T-helper 2 cell treated with Interferon-gamma antibody and Interleukin-4, amounts not matched to agents 5 μg/mL and 100 μg/mL, for 36 hours (primary cell): ENCODE measurements at regions not wholly inside any gene's neighbourhood (a gene's known extent, or its start where the extent isn't known, plus 50 kb on each side); places are given as distances from the start of the nearest gene placed in this dataset.
"Not testable (repeated sequence)": the region's sequence is repeated elsewhere in the genome, so short reads cannot be mapped to it uniquely, and the experiment has no call there.

Experiments
- DNase-seq: peaks from one replicate; pipeline ENCODE4 v3.0.0; 2021; ENCODE audit warnings: low spot score
- H3K27ac Mint-ChIP-seq: one replicate; pipeline ENCODE4 v1.8.0; 2021; ENCODE audit warnings: mild to moderate bottlenecking, mixed read lengths
- H3K27me3 Mint-ChIP-seq: one replicate; pipeline ENCODE4 v1.8.0; 2021; ENCODE audit warnings: low read depth, mixed read lengths
- H3K36me3 Mint-ChIP-seq: one replicate; pipeline ENCODE4 v1.8.0; 2021; ENCODE audit warnings: low read depth, mixed read lengths
- H3K4me1 Mint-ChIP-seq: one replicate; pipeline ENCODE4 v1.8.0; 2021; ENCODE audit warnings: low read depth, mixed read lengths
- H3K4me3 Mint-ChIP-seq: one replicate; pipeline ENCODE4 v1.8.0; 2022; ENCODE audit warnings: mild to moderate bottlenecking, moderate library complexity, mixed read lengths
- H3K9me3 Mint-ChIP-seq: one replicate; pipeline ENCODE4 v1.8.0; 2021; ENCODE audit warnings: mixed read lengths

- Mint-ChIP-seq H3K9me3 (peaks cover 5% of the 10 kb centered on the region), H3K4me1 (no peaks in the 10 kb centered on the region), H3K27me3 (peaks cover 3% of the 10 kb centered on the region), H3K4me3 (no peak overlapping the region), H3K27ac (no peak overlapping the region), H3K36me3 (no peaks in the 10 kb centered on the region)
- DNase-seq: no peak
These were observed 115.9 kb upstream of the F13A1 start for GRCh38 chr6:6436366-6436765.

GRCh38 chr6:6436946-6437345, 116.5 kb upstream of the F13A1 start:
- H3K9me3 Mint-ChIP-seq: peaks cover 5% of the 10 kb centered on the region
- no peaks in the 10 kb centered on the region for H3K36me3 Mint-ChIP-seq
- H3K27me3 Mint-ChIP-seq: peaks cover 3% of the 10 kb centered on the region
- no peak overlapping the region for H3K4me3 Mint-ChIP-seq
- no peak for DNase-seq
- no peaks in the 10 kb centered on the region for H3K4me1 Mint-ChIP-seq
- H3K27ac Mint-ChIP-seq: no peak overlapping the region

GRCh38 chr6:6438286-6438685, 117.8 kb upstream of the F13A1 start:
- H3K36me3 Mint-ChIP-seq: no peaks in the 10 kb centered on the region
- H3K27ac Mint-ChIP-seq: no peak overlapping the region
- peaks cover 3% of the 10 kb centered on the region for H3K27me3 Mint-ChIP-seq
- H3K9me3 Mint-ChIP-seq: peaks cover 5% of the 10 kb centered on the region
- H3K4me1 Mint-ChIP-seq: no peaks in the 10 kb centered on the region
- H3K4me3 Mint-ChIP-seq: no peak overlapping the region
- DNase-seq: no peak

DNA sequence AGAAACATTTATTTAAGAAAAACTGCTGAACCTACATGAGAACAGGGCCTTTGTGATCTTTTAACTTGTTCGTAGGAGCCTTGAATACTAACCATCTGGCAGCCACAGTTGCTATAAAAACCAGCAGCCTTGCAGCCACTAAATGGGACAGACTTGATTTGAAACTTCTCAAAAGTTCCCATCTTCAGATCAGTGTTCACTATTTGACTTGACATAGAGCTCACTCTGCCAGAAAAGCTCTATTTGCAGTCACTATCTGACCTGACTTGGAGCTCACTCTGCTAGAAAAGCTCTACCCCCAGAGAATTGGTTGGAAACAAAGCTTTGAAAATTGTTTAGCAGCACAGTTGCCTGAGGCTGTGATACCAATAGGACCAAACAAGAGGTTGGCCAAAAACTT, 119.3 kb upstream of the F13A1 start:
- Mint-ChIP-seq H3K4me3 (no peak overlapping the region), H3K9me3 (peaks cover 5% of the 10 kb centered on the region), H3K36me3 (no peaks in the 10 kb centered on the region), H3K27me3 (peaks cover 3% of the 10 kb centered on the region), H3K27ac (no peak overlapping the region), H3K4me1 (no peaks in the 10 kb centered on the region)
- no peak for DNase-seq

GRCh38 chr6:6452002-6452401, 131.5 kb upstream of the F13A1 start:
- no peaks in the 10 kb centered on the region for H3K9me3 Mint-ChIP-seq
- no peak overlapping the region for H3K27ac Mint-ChIP-seq
- no peak for DNase-seq
- H3K27me3 Mint-ChIP-seq: peaks cover 7% of the 10 kb centered on the region
- no peak overlapping the region for H3K4me3 Mint-ChIP-seq
- no peaks in the 10 kb centered on the region for H3K4me1 Mint-ChIP-seq
- no peaks in the 10 kb centered on the region for H3K36me3 Mint-ChIP-seq

GRCh38 chr6:6453186-6453585, 132.7 kb upstream of the F13A1 start:
- no peaks in the 10 kb centered on the region for H3K9me3 Mint-ChIP-seq
- H3K4me1 Mint-ChIP-seq: no peaks in the 10 kb centered on the region
- no peak for DNase-seq
- no peaks in the 10 kb centered on the region for H3K36me3 Mint-ChIP-seq
- no peak overlapping the region for H3K4me3 Mint-ChIP-seq
- H3K27ac Mint-ChIP-seq: no peak overlapping the region
- peaks cover 14% of the 10 kb centered on the region for H3K27me3 Mint-ChIP-seq

- no peaks in the 10 kb centered on the region for H3K36me3 Mint-ChIP-seq
- no peak for DNase-seq
- H3K9me3 Mint-ChIP-seq: no peaks in the 10 kb centered on the region
- H3K4me3 Mint-ChIP-seq: no peak overlapping the region
- H3K4me1 Mint-ChIP-seq: no peaks in the 10 kb centered on the region
- H3K27ac Mint-ChIP-seq: no peak overlapping the region
- H3K27me3 Mint-ChIP-seq: peaks cover 18% of the 10 kb centered on the region
These were observed 133.2 kb upstream of the LY86 start for GRCh38 chr6:6455272-6455671.

- no peak overlapping the region for H3K27ac Mint-ChIP-seq
- DNase-seq: no peak
- no peaks in the 10 kb centered on the region for H3K36me3 Mint-ChIP-seq
- H3K4me3 Mint-ChIP-seq: no peak overlapping the region
- H3K27me3 Mint-ChIP-seq: peaks cover 19% of the 10 kb centered on the region
- no peaks in the 10 kb centered on the region for H3K9me3 Mint-ChIP-seq
- no peaks in the 10 kb centered on the region for H3K4me1 Mint-ChIP-seq
These were observed 130.3 kb upstream of the LY86 start for GRCh38 chr6:6458172-6458571.

- not testable (repeated sequence) for H3K27ac Mint-ChIP-seq, DNase-seq, H3K4me1 Mint-ChIP-seq, H3K4me3 Mint-ChIP-seq, H3K36me3 Mint-ChIP-seq, H3K9me3 Mint-ChIP-seq
- peaks cover 23% of the 10 kb centered on the region for H3K27me3 Mint-ChIP-seq
These were observed 128.6 kb upstream of the LY86 start for GRCh38 chr6:6459963-6460362.

DNA sequence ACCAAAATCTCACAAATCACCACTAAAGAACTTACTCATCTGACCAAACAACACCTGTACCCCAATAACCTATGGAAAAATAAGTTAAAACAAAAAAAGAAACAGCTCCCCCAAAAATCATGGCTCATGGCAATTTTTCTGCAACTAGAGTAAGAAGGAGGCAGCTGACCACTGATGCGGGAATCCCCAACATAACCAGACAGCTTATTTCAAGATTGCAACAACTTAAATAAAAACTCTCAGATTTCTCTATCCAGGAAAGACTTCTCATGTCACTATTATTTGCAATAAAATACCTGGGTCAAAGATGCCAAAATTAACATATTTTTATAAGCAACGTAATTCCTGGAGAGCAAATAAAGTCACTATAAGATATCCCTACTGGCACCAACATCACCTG, 128.1 kb upstream of the LY86 start:
- Mint-ChIP-seq H3K4me3 (no peak overlapping the region), H3K9me3 (no peaks in the 10 kb centered on the region)

GRCh38 chr6:6461138-6461537, 127.4 kb upstream of the LY86 start:
- H3K4me1 Mint-ChIP-seq: no peaks in the 10 kb centered on the region
- H3K27ac Mint-ChIP-seq: no peak overlapping the region
- no peaks in the 10 kb centered on the region for H3K9me3 Mint-ChIP-seq
- H3K36me3 Mint-ChIP-seq: no peaks in the 10 kb centered on the region
- H3K27me3 Mint-ChIP-seq: peaks cover 20% of the 10 kb centered on the region
- DNase-seq: no peak
- no peak overlapping the region for H3K4me3 Mint-ChIP-seq

More for the DNA sequence above, 128.1 kb upstream of the LY86 start:
- Mint-ChIP-seq H3K4me1 (no peaks in the 10 kb centered on the region), H3K36me3 (no peaks in the 10 kb centered on the region), H3K27me3 (peaks cover 21% of the 10 kb centered on the region), H3K27ac (no peak overlapping the region)
- no peak for DNase-seq

GRCh38 chr6:6466967-6467761, 121.4 kb upstream of the LY86 start:
- DNase-seq: no peak
- Mint-ChIP-seq H3K9me3 (no peaks in the 10 kb centered on the region), H3K4me3 (no peak overlapping the region), H3K4me1 (no peaks in the 10 kb centered on the region), H3K36me3 (no peaks in the 10 kb centered on the region), H3K27ac (no peak overlapping the region), H3K27me3 (peaks cover 6% of the 10 kb centered on the region)

- Mint-ChIP-seq H3K36me3 (no peaks in the 10 kb centered on the region), H3K27ac (no peak overlapping the region), H3K4me3 (no peak overlapping the region), H3K9me3 (no peaks in the 10 kb centered on the region), H3K4me1 (no peaks in the 10 kb centered on the region), H3K27me3 (peaks cover 2% of the 10 kb centered on the region)
- DNase-seq: no peak
These were observed 119.4 kb upstream of the LY86 start for GRCh38 chr6:6469074-6469473.

GRCh38 chr6:6470123-6470522, 118.4 kb upstream of the LY86 start:
- H3K4me3 Mint-ChIP-seq: no peak overlapping the region
- DNase-seq: no peak
- H3K9me3 Mint-ChIP-seq: no peaks in the 10 kb centered on the region

DNA sequence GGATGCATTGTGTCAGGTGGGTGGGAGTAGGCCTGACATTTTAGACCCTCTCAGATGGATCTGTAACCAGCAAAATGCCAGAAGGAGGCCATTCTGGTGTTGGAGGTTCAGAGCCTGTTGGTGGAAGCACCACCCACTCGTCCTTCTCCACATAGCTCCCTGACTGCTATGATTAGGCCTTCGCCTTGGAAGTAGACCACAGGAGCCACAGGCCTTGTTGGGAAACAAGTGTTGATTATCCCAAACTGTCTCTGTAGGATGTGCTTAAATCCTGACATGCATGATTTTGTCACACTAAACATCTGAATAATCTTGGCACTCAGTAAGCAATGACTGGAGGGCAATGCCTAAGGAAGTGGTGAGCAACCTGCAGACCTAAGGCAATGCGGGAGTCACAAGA, 117.2 kb upstream of the LY86 start:
- Mint-ChIP-seq H3K27ac (no peak overlapping the region), H3K36me3 (no peaks in the 10 kb centered on the region), H3K27me3 (peaks cover 5% of the 10 kb centered on the region), H3K4me3 (no peak overlapping the region), H3K4me1 (no peaks in the 10 kb centered on the region), H3K9me3 (no peaks in the 10 kb centered on the region)
- no peak for DNase-seq

More at GRCh38 chr6:6470123-6470522, 118.4 kb upstream of the LY86 start:
- H3K27me3 Mint-ChIP-seq: peaks cover 6% of the 10 kb centered on the region
- H3K36me3 Mint-ChIP-seq: no peaks in the 10 kb centered on the region
- no peaks in the 10 kb centered on the region for H3K4me1 Mint-ChIP-seq
- H3K27ac Mint-ChIP-seq: no peak overlapping the region
